ENCODE measurements at regions not wholly inside any gene's neighbourhood (a gene's known extent, or its start where the extent isn't known, plus 50 kb on each side); places are given as distances from the start of the nearest gene placed in this dataset.

GRCh38 chr14:98594156-98594555 is 677.8 kb downstream of the BCL11B start:
- no peaks in the 10 kb centered on the region for H3K9me3 ChIP-seq
- no peaks in the 10 kb centered on the region for H3F3A ChIP-seq (replicated peaks; ENCODE audit: insufficient read depth)
- H3K27ac ChIP-seq (ENCODE audit: low read depth in 2 of 2, low read length in 1 of 2), result no peak overlapping the region
- CTCF ChIA-PET, result no interaction called here
- no peaks in the 10 kb centered on the region for H3K4me1 ChIP-seq (ENCODE audit: control insufficient read depth in 1 of 2, insufficient read depth in 2 of 2, low read depth in 1 of 2, low read length in 1 of 2)
- H3K36me3 ChIP-seq (replicated peaks in 1 of 2; ENCODE audit: control insufficient read depth in 1 of 2, insufficient read depth in 2 of 2, low read length in 1 of 2), result no peaks in the 10 kb centered on the region
- no peak overlapping the region for H3K9ac ChIP-seq
- TF ChIP-seq FOXJ3 (CRISPR knock-in tag; IDR thresholded peaks at IDR 0.05), result no peak
- no peak overlapping the region for H2AFZ ChIP-seq (ENCODE audit: low read depth)
- POLR2A ChIA-PET, result no interaction called here
- H3K9me2 ChIP-seq, result no peaks in the 10 kb centered on the region
- DNase-seq, result no peak
- no peak overlapping the region for H3K4me3 ChIP-seq (ENCODE audit: low read depth in 2 of 2, low read length in 1 of 2)
- no peaks in the 10 kb centered on the region for H3K27me3 ChIP-seq (ENCODE audit: insufficient read depth)
- no peaks in the 10 kb centered on the region for H4K20me1 ChIP-seq (ENCODE audit: insufficient read depth)
- no peak overlapping the region for H3K4me2 ChIP-seq
- WGBS (ENCODE audit: low lambda C conversion rate), result 9% methylated on average over 5 of the region's 5 CpGs
- no peaks in the 10 kb centered on the region for H3K79me2 ChIP-seq (ENCODE audit: insufficient read depth)

- Histone ChIP-seq H4K20me1 (ENCODE audit: insufficient read depth) (no peaks in the 10 kb centered on the region), H3K9me3 (no peaks in the 10 kb centered on the region), H2AFZ (ENCODE audit: low read depth) (no peak overlapping the region), H3K9me2 (no peaks in the 10 kb centered on the region), H3K4me1 (ENCODE audit: control insufficient read depth in 1 of 2, insufficient read depth in 2 of 2, low read depth in 1 of 2, low read length in 1 of 2) (no peaks in the 10 kb centered on the region), H3K27me3 (ENCODE audit: insufficient read depth) (no peaks in the 10 kb centered on the region), H3K9ac (no peak overlapping the region), H3K4me2 (no peak overlapping the region), H3F3A (replicated peaks; ENCODE audit: insufficient read depth) (no peaks in the 10 kb centered on the region), H3K4me3 (ENCODE audit: low read depth in 2 of 2, low read length in 1 of 2) (no peak overlapping the region), H3K79me2 (ENCODE audit: insufficient read depth) (no peaks in the 10 kb centered on the region), H3K27ac (ENCODE audit: low read depth in 2 of 2, low read length in 1 of 2) (no peak overlapping the region), H3K36me3 (replicated peaks in 1 of 2; ENCODE audit: control insufficient read depth in 1 of 2, insufficient read depth in 2 of 2, low read length in 1 of 2) (no peaks in the 10 kb centered on the region)
- ChIA-PET POLR2A (no interaction called here), CTCF (no interaction called here)
- TF ChIP-seq ELF1 (IDR thresholded peaks at IDR 0.05) (no peak), RCOR1 (IDR thresholded peaks at IDR 0.05; ENCODE audit: low read length) (no peak), USF2 (IDR thresholded peaks at IDR 0.05; ENCODE audit: borderline replicate concordance, low read depth, low read length) (no peak), PBX3 (IDR thresholded peaks at IDR 0.05) (no peak), REST (IDR thresholded peaks at IDR 0.05; ENCODE audit: low read depth, low read length) (no peak), NFIC (IDR thresholded peaks at IDR 0.05; ENCODE audit: borderline replicate concordance) (no peak), NRF1 (IDR thresholded peaks at IDR 0.05; ENCODE audit: low read depth, low read length) (no peak), MEF2A (IDR thresholded peaks at IDR 0.05; ENCODE audit: borderline replicate concordance, low read depth) (no peak)
- DNase-seq, result no peak
- 5% methylated on average over 5 of the region's 6 CpGs for whole genome bisulfite sequencing (ENCODE audit: low lambda C conversion rate)
These were observed 673.4 kb downstream of the BCL11B start for GRCh38 chr14:98598576-98598975.

Measured in SK-N-SH (cell line).